D341Med (cell line): ENCODE measurements at regions not wholly inside any gene's neighbourhood (a gene's known extent, or its start where the extent isn't known, plus 50 kb on each side); places are given as distances from the start of the nearest gene placed in this dataset.
"Not testable (repeated sequence)": the region's sequence is repeated elsewhere in the genome, so short reads cannot be mapped to it uniquely, and the experiment has no call there.

Experiments
- DNase-seq: peaks from one replicate; pipeline ENCODE4 v3.0.0; 2012; ENCODE audit warnings: low spot score

GRCh38 chr7:131792311-131792710 lies 235.9 kb upstream of the PODXL start:
- no peak for DNase-seq

GRCh38 chr7:131787101-131787500 lies 230.7 kb upstream of the PODXL start:
- DNase-seq: no peak

- no peak for DNase-seq
Measured at GRCh38 chr7:131786204-131786603, 229.8 kb upstream of the PODXL start.

- DNase-seq: no peak
Measured at GRCh38 chr7:131778601-131779000, 222.2 kb upstream of the PODXL start.

- no peak for DNase-seq
Measured at GRCh38 chr7:131774419-131775220, 218.2 kb upstream of the PODXL start.

- no peak for DNase-seq
Measured at GRCh38 chr7:131773413-131773812, 217.0 kb upstream of the PODXL start.

- DNase-seq: no peak
Measured at GRCh38 chr7:131769241-131769640, 212.8 kb upstream of the PODXL start.

GRCh38 chr7:131767591-131767990 lies 211.2 kb upstream of the PODXL start:
- DNase-seq: no peak

- DNase-seq: no peak
Measured at GRCh38 chr7:131765575-131765974, 209.1 kb upstream of the PODXL start.

GRCh38 chr7:131764143-131764775 lies 207.8 kb upstream of the PODXL start:
- no peak for DNase-seq

- DNase-seq: no peak
Measured at GRCh38 chr7:131762753-131763152, 206.3 kb upstream of the PODXL start.

- not testable (repeated sequence) for DNase-seq
Measured at GRCh38 chr7:131755801-131756200, 199.4 kb upstream of the PODXL start.

- DNase-seq: peak; percentile 62
Measured at GRCh38 chr7:131753620-131754222, 197.3 kb upstream of the PODXL start.

- DNase-seq: no peak
Measured at GRCh38 chr7:131747658-131748232, 191.3 kb upstream of the PODXL start.

GRCh38 chr7:131745390-131746248 lies 189.2 kb upstream of the PODXL start:
- DNase-seq: no peak

- DNase-seq: no peak
Measured at GRCh38 chr7:131741446-131741845, 185.0 kb upstream of the PODXL start.

- DNase-seq: no peak
Measured at GRCh38 chr7:131737746-131738465, 181.5 kb upstream of the PODXL start.

- DNase-seq: no peak
Measured at GRCh38 chr7:131735101-131735500, 178.7 kb upstream of the PODXL start.

- DNase-seq: no peak
Measured at GRCh38 chr7:131733604-131734003, 177.2 kb upstream of the PODXL start.

GRCh38 chr7:131727189-131727588 lies 170.8 kb upstream of the PODXL start:
- no peak for DNase-seq

GRCh38 chr7:131726686-131727085 lies 170.3 kb upstream of the PODXL start:
- no peak for DNase-seq
